ENCODE measurements at regions not wholly inside any gene's neighbourhood (a gene's known extent, or its start where the extent isn't known, plus 50 kb on each side); places are given as distances from the start of the nearest gene placed in this dataset.
"Not testable (repeated sequence)": the region's sequence is repeated elsewhere in the genome, so short reads cannot be mapped to it uniquely, and the experiment has no call there.

GRCh38 chr3:4030624-4031023 is 231.4 kb downstream of the LRRN1 start:
- no peak for DNase-seq

- DNase-seq = no peak
Measured at GRCh38 chr3:4033296-4033695, 234.1 kb downstream of the LRRN1 start.

- no peak for DNase-seq
Measured at GRCh38 chr3:4036046-4036445, 236.8 kb downstream of the LRRN1 start.

GRCh38 chr3:4038351-4038750 is 239.1 kb downstream of the LRRN1 start:
- no peak for DNase-seq

GRCh38 chr3:4042070-4042469 is 242.8 kb downstream of the LRRN1 start:
- DNase-seq = no peak

GRCh38 chr3:4042869-4043268 is 243.6 kb downstream of the LRRN1 start:
- no peak for DNase-seq

GRCh38 chr3:4043867-4044575 is 244.8 kb downstream of the LRRN1 start:
- no peak for DNase-seq

GRCh38 chr3:4044619-4045018 is 245.4 kb downstream of the LRRN1 start:
- DNase-seq = no peak

GRCh38 chr3:4045756-4046155 is 246.5 kb downstream of the LRRN1 start:
- DNase-seq = no peak

GRCh38 chr3:4047366-4047765 is 248.1 kb downstream of the LRRN1 start:
- DNase-seq = no peak

GRCh38 chr3:4052706-4053105 is 250.5 kb upstream of the SETMAR start:
- DNase-seq = no peak

GRCh38 chr3:4053975-4054374 is 249.2 kb upstream of the SETMAR start:
- DNase-seq = no peak

GRCh38 chr3:4060064-4060463 is 243.1 kb upstream of the SETMAR start:
- DNase-seq = no peak

GRCh38 chr3:4060603-4061002 is 242.6 kb upstream of the SETMAR start:
- DNase-seq = no peak

GRCh38 chr3:4061195-4061594 is 242.0 kb upstream of the SETMAR start:
- DNase-seq = no peak

- no peak for DNase-seq
Measured at GRCh38 chr3:4061783-4062360, 241.3 kb upstream of the SETMAR start.

GRCh38 chr3:4062621-4063020 is 240.5 kb upstream of the SETMAR start:
- DNase-seq = no peak

- DNase-seq = no peak
Measured at GRCh38 chr3:4063916-4064574, 239.1 kb upstream of the SETMAR start.

GRCh38 chr3:4065085-4065484 is 238.1 kb upstream of the SETMAR start:
- DNase-seq = no peak

- DNase-seq = no peak
Measured at GRCh38 chr3:4065554-4065953, 237.6 kb upstream of the SETMAR start.

- DNase-seq = no peak
Measured at GRCh38 chr3:4067893-4068292, 235.3 kb upstream of the SETMAR start.

- DNase-seq = no peak
Measured at GRCh38 chr3:4069796-4070195, 233.4 kb upstream of the SETMAR start.

- no peak for DNase-seq
Measured at GRCh38 chr3:4071481-4072184, 231.5 kb upstream of the SETMAR start.

GRCh38 chr3:4077278-4077677 is 225.9 kb upstream of the SETMAR start:
- DNase-seq = not testable (repeated sequence)

Data from NCI-H2029 treated with DMSO at 0.1 percent for 48 hours (cell line).